AG09319 (cell line): ENCODE measurements at regions not wholly inside any gene's neighbourhood (a gene's known extent, or its start where the extent isn't known, plus 50 kb on each side); places are given as distances from the start of the nearest gene placed in this dataset.

Source experiments
- DNase-seq: peaks from one replicate; pipeline ENCODE4 v3.0.0-alpha.2; 2010; ENCODE audit warnings: low read depth; ENCODE audit errors: extremely low read depth
- TF ChIP-seq, protein P1 (sequence below): IDR thresholded peaks from 2 replicates; pipeline ENCODE4 v1.5.1; 2011; ENCODE audit warnings: low read depth, mild to moderate bottlenecking, inconsistent platforms, low read length, moderate library complexity

DNA sequence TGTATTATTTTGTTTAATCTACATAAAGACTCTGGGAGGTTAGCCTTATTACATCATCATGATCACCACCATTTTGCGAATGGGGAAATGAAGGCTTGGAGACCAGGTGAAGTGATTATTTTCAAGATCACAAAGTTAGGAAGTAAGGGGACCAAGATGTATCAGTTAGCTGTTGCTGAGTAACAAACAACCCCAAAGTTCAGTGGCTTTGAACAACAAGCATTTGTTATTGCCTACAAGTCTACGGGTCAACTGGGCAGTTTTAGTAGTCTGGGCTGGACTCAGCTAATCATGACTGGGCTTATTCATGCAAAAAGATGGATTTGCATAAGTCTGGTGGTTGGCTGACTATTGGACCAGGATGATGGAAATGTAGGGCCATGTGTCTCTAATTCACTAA, 389.2 kb downstream of the MIAT start:
- no peak for DNase-seq
- TF ChIP-seq, protein P1, sequence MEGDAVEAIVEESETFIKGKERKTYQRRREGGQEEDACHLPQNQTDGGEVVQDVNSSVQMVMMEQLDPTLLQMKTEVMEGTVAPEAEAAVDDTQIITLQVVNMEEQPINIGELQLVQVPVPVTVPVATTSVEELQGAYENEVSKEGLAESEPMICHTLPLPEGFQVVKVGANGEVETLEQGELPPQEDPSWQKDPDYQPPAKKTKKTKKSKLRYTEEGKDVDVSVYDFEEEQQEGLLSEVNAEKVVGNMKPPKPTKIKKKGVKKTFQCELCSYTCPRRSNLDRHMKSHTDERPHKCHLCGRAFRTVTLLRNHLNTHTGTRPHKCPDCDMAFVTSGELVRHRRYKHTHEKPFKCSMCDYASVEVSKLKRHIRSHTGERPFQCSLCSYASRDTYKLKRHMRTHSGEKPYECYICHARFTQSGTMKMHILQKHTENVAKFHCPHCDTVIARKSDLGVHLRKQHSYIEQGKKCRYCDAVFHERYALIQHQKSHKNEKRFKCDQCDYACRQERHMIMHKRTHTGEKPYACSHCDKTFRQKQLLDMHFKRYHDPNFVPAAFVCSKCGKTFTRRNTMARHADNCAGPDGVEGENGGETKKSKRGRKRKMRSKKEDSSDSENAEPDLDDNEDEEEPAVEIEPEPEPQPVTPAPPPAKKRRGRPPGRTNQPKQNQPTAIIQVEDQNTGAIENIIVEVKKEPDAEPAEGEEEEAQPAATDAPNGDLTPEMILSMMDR = no peak

DNA sequence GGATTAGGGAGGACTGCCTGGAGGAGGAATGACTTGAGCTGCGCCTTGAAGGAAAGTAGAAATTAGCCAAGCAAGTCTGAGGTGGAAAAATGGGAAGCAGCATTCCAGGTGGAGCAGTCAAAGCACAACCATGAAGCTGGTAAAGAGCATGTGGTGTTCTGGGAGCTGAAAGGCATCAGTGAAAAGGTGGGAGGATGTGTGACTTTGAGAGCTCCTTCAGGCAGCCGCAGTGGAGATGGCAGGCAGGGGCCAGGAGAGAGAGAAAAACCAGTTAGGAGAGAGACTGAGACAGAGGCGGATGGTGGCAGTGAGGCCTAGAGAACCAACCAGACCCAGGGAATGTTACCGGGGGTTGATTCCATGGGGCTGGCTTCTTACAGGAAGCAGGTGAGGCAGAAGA, 393.4 kb downstream of the MIAT start:
- DNase-seq = no peak
- TF ChIP-seq, protein P1 = no peak

DNA sequence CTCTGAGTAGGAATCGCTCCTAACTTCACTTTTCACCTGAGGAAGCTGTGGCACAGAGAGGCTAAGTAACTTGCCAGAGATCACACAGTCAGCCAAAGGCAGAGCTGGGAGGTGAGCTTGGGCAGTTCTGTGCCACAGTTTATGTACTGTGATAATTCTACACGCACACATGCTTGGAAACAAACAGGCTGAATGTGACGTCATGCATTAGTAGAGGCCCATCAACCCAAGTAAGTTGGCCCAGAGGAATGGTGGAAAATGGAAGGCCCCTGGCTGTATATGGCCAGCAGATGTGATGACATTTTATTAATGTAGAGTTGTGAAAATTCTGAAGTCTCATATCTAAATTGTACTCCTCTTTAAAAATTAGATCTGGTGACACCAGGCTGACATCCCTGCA, 394.0 kb downstream of the MIAT start:
- no peak for DNase-seq
- TF ChIP-seq, protein P1 = no peak

DNA sequence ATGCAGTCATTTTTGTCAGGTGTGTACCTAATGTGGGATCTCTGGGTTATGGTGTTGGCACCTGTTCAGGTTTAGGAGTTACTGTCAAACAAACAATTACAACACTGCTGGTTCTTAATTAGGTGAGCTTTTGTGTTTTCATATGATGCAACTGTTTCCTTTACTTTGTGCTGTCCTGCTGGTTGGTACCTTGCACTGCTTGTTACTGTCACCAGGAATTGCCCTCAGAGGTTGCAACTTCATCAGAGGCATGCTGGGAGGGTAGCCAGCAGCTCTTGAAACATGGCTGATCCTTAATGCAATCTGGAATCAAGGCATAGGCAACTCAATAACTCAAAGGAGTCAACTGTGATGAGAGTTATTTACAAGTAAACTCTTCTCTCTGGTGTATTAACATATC, 400.3 kb downstream of the MIAT start:
- TF ChIP-seq, protein P1 = no peak
- no peak for DNase-seq

DNA sequence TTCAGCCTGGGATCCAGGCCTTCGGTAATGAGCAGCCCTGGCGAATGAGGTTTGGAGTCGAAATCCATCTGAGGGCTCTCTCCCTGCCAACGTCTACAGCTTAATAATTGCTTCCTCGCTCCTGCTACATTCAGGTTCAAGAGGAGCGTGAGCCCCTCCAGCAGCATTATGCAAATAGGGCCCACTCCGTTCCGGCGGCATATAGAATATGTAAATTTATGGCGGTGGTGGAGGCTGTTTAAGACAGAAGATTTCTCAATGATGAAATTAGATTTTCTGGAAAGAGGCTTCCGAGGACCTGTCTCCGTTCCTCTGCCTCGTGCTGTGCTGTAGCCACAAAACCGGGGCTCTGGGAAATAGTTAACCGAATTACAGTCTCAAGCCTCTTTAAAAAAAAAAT, 402.8 kb downstream of the MIAT start:
- TF ChIP-seq, protein P1 = no peak

DNA sequence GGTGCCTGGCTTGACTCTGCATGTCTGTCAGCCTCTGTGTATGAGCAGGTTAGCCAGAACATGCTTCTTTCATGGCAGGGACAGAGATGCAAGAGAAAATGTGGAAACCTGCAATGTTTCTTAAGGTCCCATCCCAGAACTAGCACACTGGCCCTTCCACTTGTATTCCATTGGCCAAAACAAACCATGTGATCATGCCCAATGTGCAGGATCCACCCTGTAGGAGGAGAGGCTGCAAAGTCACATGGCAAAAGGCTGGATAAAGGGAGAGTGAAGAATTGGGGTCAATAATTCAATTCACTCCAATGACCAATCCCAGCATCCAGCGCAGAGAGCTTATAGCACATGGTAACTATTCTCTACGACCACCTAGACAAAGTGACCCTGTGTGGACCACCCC, 405.5 kb downstream of the MIAT start:
- TF ChIP-seq, protein P1 = no peak
- no peak for DNase-seq

More for the DNA sequence above, 402.8 kb downstream of the MIAT start:
- DNase-seq = no peak

DNA sequence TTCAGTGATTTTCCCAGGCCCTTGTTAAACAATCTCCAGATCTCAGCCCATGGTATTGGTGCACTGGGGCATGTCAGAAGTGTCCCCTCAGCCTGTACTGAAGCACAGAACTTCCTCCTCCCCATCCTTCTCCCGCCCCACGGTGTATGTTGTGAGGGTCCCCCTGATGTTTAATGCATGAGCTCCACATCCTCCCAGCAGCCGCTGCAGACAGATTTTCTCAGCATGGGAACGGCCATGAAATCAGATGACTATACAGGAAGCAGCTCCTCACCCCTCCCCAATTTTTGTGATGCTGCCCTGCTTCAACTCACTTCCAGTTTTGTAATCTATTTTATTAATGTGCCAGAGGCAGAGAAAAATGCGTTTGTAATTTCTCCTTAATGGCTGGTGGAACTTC, 406.0 kb downstream of the MIAT start:
- TF ChIP-seq, protein P1 = no peak
- DNase-seq = no peak
